Esophagus (tissue), 2 donors: ENCODE measurements at regions not wholly inside any gene's neighbourhood (a gene's known extent, or its start where the extent isn't known, plus 50 kb on each side); places are given as distances from the start of the nearest gene placed in this dataset.

Experiments used
- H3K27ac ChIP-seq, 2 donors: one replicate each; pipeline ENCODE4 v1.5.1; 2013; ENCODE audit warnings: low read depth in 2 of 2, mild to moderate bottlenecking in 2 of 2, inconsistent platforms in 1 of 2, low read length in 1 of 2, moderate library complexity in 1 of 2
- H3K27me3 ChIP-seq, 2 donors: one replicate each; pipeline ENCODE4 v1.6.1; 2013; ENCODE audit warnings: low read length in 2 of 2, control low read depth in 1 of 2, mild to moderate bottlenecking in 1 of 2; ENCODE audit not compliant: insufficient read depth in 2 of 2, control insufficient read depth in 1 of 2
- H3K36me3 ChIP-seq, 2 donors: one replicate each; pipeline ENCODE4 v1.6.1; 2013; ENCODE audit warnings: low read length in 1 of 2; ENCODE audit not compliant: control insufficient read depth in 2 of 2, insufficient read depth in 2 of 2
- H3K4me1 ChIP-seq, 2 donors: one replicate each; pipeline ENCODE4 v1.6.1; 2013; ENCODE audit warnings: low read length in 1 of 2; ENCODE audit not compliant: control insufficient read depth in 2 of 2, insufficient read depth in 2 of 2
- H3K4me3 ChIP-seq, 2 donors: one replicate each; pipeline ENCODE4 v1.5.1; 2013; ENCODE audit warnings: low read length in 2 of 2, mild to moderate bottlenecking in 2 of 2, low read depth in 1 of 2, moderate library complexity in 1 of 2
- H3K9me3 ChIP-seq, 2 donors: one replicate each; pipeline ENCODE4 v1.6.1; 2013; ENCODE audit warnings: mild to moderate bottlenecking in 2 of 2, low read depth in 1 of 2, low read length in 1 of 2, moderate library complexity in 1 of 2; ENCODE audit not compliant: control insufficient read depth in 2 of 2, insufficient read depth in 1 of 2
- WGBS, 2 donors: extraction: QIAGEN DNeasy Blood & Tissue Kit; methylation state at CpG; one replicate each; pipeline ENCODE4 v1.1.7; 2013; 5-methylcytosine and 5-hydroxymethylcytosine counted together
- donor health status: healthy with polysubstance abuse.
- donor health status: Bipolar disorder and iron deficiency.

DNA sequence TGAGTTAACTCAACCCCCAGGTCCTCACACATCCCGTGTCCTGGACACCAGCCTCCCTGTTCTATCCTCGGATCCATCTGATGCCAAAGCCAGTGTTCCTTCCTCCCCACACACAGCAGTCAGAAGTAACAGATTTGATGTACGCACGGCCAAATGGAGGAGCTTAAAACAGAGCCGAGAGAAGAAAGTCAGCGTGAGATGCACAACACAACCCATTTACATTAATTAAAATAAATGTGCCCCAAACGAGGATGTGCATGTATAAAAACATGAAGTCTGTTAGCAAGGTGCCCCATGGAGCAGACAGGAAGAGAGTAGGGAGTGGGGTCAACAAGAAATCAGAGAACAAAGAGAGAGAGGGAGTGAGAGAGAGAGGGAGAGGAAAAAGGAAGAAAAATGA is 191.2 kb downstream of the HAUS1 start:
- WGBS, 2 donors: 74 to 78% methylated on average over 7 of the region's 7 CpGs
- H3K27ac ChIP-seq: no peak overlapping the region
- no peaks in the 10 kb centered on the region for H3K36me3 ChIP-seq
- no peaks in the 10 kb centered on the region for H3K9me3 ChIP-seq
- H3K4me1 ChIP-seq: peaks cover 2 to 3% of the 10 kb centered on the region in 2 donors
- no peaks in the 10 kb centered on the region for H3K27me3 ChIP-seq
- no peak overlapping the region for H3K4me3 ChIP-seq

- peaks cover 2 to 3% of the 10 kb centered on the region in 2 donors for H3K4me1 ChIP-seq
- 85 to 87% methylated on average over 4 of the region's 4 CpGs for WGBS, 2 donors
- H3K27me3 ChIP-seq: peaks cover 0 to under 1% of the 10 kb centered on the region in 2 donors
- no peaks in the 10 kb centered on the region for H3K36me3 ChIP-seq
- no peak overlapping the region for H3K4me3 ChIP-seq
- no peak overlapping the region for H3K27ac ChIP-seq
- H3K9me3 ChIP-seq: no peaks in the 10 kb centered on the region
Observed at GRCh38 chr18:46296656-46297055, 192.5 kb downstream of the HAUS1 start.

GRCh38 chr18:46297124-46297523 is 192.9 kb downstream of the HAUS1 start:
- Histone ChIP-seq H3K4me1 (peaks cover 2 to 3% of the 10 kb centered on the region in 2 donors), H3K27me3 (peaks cover 0 to 2% of the 10 kb centered on the region in 2 donors), H3K27ac (no peak overlapping the region), H3K4me3 (no peak overlapping the region), H3K9me3 (no peaks in the 10 kb centered on the region), H3K36me3 (no peaks in the 10 kb centered on the region)
- 65 to 67% methylated on average over 1 of the region's 1 CpG for WGBS, 2 donors

DNA sequence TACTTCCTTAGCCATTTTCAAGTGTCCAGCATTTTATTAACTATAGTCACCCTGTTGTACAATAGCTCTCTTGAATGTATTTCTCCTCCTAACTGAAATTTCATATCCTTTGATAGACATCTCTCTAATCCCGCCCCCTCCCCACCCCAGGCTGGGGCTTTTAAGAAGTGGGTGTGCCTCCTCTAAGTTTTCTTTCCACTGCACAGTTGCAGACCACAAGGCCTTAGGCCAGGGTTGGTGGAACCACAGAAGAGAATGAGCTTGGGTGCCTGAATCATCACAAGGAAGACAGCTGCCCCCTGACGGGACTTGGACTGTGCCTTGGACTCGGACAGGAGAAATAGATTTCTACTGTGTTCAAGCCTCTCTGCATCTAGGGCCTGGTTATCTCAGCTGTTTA is 193.4 kb downstream of the HAUS1 start:
- WGBS, 2 donors: 76 to 87% methylated on average over 3 of the region's 3 CpGs
- no peak overlapping the region for H3K27ac ChIP-seq
- no peak overlapping the region for H3K4me3 ChIP-seq
- H3K27me3 ChIP-seq: peaks cover 0 to 2% of the 10 kb centered on the region in 2 donors
- H3K9me3 ChIP-seq: no peaks in the 10 kb centered on the region
- H3K4me1 ChIP-seq: peaks cover 2 to 3% of the 10 kb centered on the region in 2 donors
- no peaks in the 10 kb centered on the region for H3K36me3 ChIP-seq

GRCh38 chr18:46298511-46298910 is 194.3 kb downstream of the HAUS1 start:
- no peaks in the 10 kb centered on the region for H3K36me3 ChIP-seq
- no peak overlapping the region for H3K4me3 ChIP-seq
- peaks cover 0 to 2% of the 10 kb centered on the region in 2 donors for H3K27me3 ChIP-seq
- H3K4me1 ChIP-seq: peaks cover 2 to 3% of the 10 kb centered on the region in 2 donors
- no peaks in the 10 kb centered on the region for H3K9me3 ChIP-seq
- 93 to 95% methylated on average over 6 of the region's 6 CpGs for WGBS, 2 donors
- no peak overlapping the region for H3K27ac ChIP-seq

- H3K4me1 ChIP-seq: peaks cover 2 to 3% of the 10 kb centered on the region in 2 donors
- 83 to 85% methylated on average over 7 of the region's 7 CpGs for WGBS, 2 donors
- no peaks in the 10 kb centered on the region for H3K36me3 ChIP-seq
- no peak overlapping the region for H3K4me3 ChIP-seq
- peaks cover 0 to 2% of the 10 kb centered on the region in 2 donors for H3K27me3 ChIP-seq
- no peak overlapping the region for H3K27ac ChIP-seq
- H3K9me3 ChIP-seq: peaks cover 0 to 2% of the 10 kb centered on the region in 2 donors
Observed at GRCh38 chr18:46299465-46300008, 195.4 kb downstream of the HAUS1 start.

GRCh38 chr18:46301081-46301480 is 196.9 kb downstream of the HAUS1 start:
- no peak overlapping the region for H3K27ac ChIP-seq
- H3K36me3 ChIP-seq: no peaks in the 10 kb centered on the region
- no peak overlapping the region for H3K4me3 ChIP-seq
- peaks cover 2% of the 10 kb centered on the region in 2 donors for H3K9me3 ChIP-seq
- WGBS, 2 donors: 68% methylated on average over 6 of the region's 6 CpGs
- peaks cover 0 to 3% of the 10 kb centered on the region in 2 donors for H3K4me1 ChIP-seq
- H3K27me3 ChIP-seq: peaks cover 0 to 2% of the 10 kb centered on the region in 2 donors

- WGBS, 2 donors: 71 to 84% methylated on average over 9 of the region's 9 CpGs
- Histone ChIP-seq H3K27ac (no peak overlapping the region), H3K9me3 (peaks cover 2 to 3% of the 10 kb centered on the region in 2 donors), H3K27me3 (peaks cover 0 to 2% of the 10 kb centered on the region in 2 donors), H3K4me3 (no peak overlapping the region), H3K4me1 (peaks cover 0 to 3% of the 10 kb centered on the region in 2 donors), H3K36me3 (no peaks in the 10 kb centered on the region)
Observed at GRCh38 chr18:46301571-46301970, 197.4 kb downstream of the HAUS1 start.

DNA sequence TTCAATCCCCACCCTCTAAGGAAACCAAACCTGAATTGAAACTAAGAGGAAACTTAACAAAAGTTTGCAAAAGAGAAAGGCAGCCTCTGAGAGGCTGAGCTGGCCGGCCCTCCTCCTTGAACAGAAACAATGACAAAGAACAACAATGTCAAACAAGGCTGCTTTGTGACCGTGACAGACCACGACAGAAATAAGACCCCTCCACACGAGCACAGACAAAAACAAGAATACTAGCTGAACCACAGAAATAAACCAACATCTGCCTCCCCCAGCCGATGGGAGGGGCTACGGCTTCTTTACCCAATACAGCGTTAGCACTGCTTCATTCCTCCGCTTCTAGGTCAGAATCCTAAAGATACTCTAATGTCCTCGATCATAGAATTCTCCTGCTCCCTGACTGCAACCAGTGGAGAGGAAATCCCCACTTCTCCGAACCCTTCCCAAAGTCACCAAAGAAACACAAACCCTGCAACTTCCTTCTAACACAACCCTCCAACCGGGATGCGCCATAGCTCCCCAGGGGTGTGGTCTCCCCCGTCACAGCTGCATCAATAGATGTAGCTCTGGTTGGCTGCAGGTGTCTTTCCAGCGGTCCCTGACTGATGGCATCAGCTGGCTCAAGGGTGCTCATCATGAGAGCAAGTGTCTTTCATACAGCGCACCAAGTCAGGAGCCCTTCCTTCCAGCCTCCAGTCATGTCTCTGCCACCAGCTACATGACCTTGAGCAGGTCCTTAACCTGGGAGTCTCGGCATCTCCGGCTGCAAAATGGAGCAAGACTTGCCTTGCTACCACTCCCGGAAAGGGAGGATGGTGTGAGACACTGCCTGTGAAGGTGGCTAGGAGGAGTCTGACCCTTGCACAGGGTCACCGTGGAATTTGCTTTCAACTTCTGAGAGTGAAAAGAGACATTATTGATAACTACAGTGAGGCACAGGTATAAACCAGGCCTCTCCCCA is 198.6 kb downstream of the HAUS1 start:
- Histone ChIP-seq H3K27ac (no peak overlapping the region), H3K4me3 (no peak overlapping the region), H3K9me3 (peaks cover 2 to 3% of the 10 kb centered on the region in 2 donors), H3K4me1 (peaks cover 0 to 2% of the 10 kb centered on the region in 2 donors), H3K27me3 (peaks cover 0 to 2% of the 10 kb centered on the region in 2 donors), H3K36me3 (no peaks in the 10 kb centered on the region)
- 73 to 78% methylated on average over 19 of the region's 19 CpGs for WGBS, 2 donors
